CD4-positive, alpha-beta T cell (primary cell): ENCODE measurements at regions not wholly inside any gene's neighbourhood (a gene's known extent, or its start where the extent isn't known, plus 50 kb on each side); places are given as distances from the start of the nearest gene placed in this dataset.

Experiments used
- ATAC-seq: fragments of 200-7000 bp; cut with Tn5 transposase; one replicate; pipeline ENCODE4 v1.10.0; 2022; ENCODE audit warnings: mild to moderate bottlenecking; ENCODE audit not compliant: poor library complexity
- CTCF ChIA-PET: fragments of 350-600 bp; sonication (Branson Sonifier 250); formaldehyde crosslinking; loops from one replicate; lab custom pipeline; 2021; ENCODE audit warnings: antibody characterized with exemption, inconsistent platforms; lab: Charles Lee
- POLR2A ChIA-PET: fragments of 350-600 bp; sonication (Branson Sonifier 250); formaldehyde crosslinking; loops from one replicate; lab custom pipeline; 2021; ENCODE audit warnings: antibody characterized with exemption, inconsistent platforms; lab: Charles Lee
- DNase-seq, 14 experiments: peaks; one replicate each; pipeline ENCODE4 v3.0.0-alpha.2; 2013 to 2020; ENCODE audit warnings: mixed read lengths in 2 of 14
- H3K27ac ChIP-seq, 2 donors: one replicate each; pipeline versions ENCODE4 v1.5.1 to v1.7.0; 2013; ENCODE audit warnings: low read length in 2 of 2, low read depth in 1 of 2, mild to moderate bottlenecking in 1 of 2
- H3K27me3 ChIP-seq, 2 experiments: 1 replicate in 1 of 2; 2 replicates in 1 of 2; pipeline versions ENCODE4 v1.6.1 to v1.7.0; 2013; ENCODE audit warnings: low read length in 2 of 2, control low read depth in 1 of 2, mild to moderate bottlenecking in 1 of 2, moderate library complexity in 1 of 2; ENCODE audit not compliant: insufficient read depth in 2 of 2, control insufficient read depth in 1 of 2
- H3K36me3 ChIP-seq: one replicate; pipeline ENCODE4 v1.6.1; 2013; ENCODE audit warnings: low read length, control low read depth; ENCODE audit not compliant: insufficient read depth
- H3K4me1 ChIP-seq: one replicate; pipeline ENCODE4 v1.6.1; 2013; ENCODE audit warnings: low read length, control low read depth; ENCODE audit not compliant: insufficient read depth
- H3K4me3 ChIP-seq: one replicate; pipeline ENCODE4 v1.5.1; 2013; ENCODE audit warnings: mild to moderate bottlenecking, low read length, moderate library complexity
- H3K9me3 ChIP-seq, 2 experiments: 1 replicate in 1 of 2; 2 replicates in 1 of 2; pipeline versions ENCODE4 v1.6.1 to v1.7.0; 2013; ENCODE audit warnings: low read length in 2 of 2, mild to moderate bottlenecking in 2 of 2, control low read depth in 1 of 2, moderate library complexity in 1 of 2; ENCODE audit not compliant: control insufficient read depth in 1 of 2, insufficient read depth in 1 of 2
- H3K27ac Mint-ChIP-seq: one replicate; pipeline ENCODE4 v1.8.0; 2020; ENCODE audit warnings: mixed read lengths
- H3K27me3 Mint-ChIP-seq: one replicate; pipeline ENCODE4 v1.8.0; 2021; ENCODE audit warnings: mixed read lengths
- H3K36me3 Mint-ChIP-seq: one replicate; pipeline ENCODE4 v1.8.0; 2021; ENCODE audit warnings: low read depth, mixed read lengths
- H3K4me1 Mint-ChIP-seq: one replicate; pipeline ENCODE4 v1.8.0; 2021; ENCODE audit warnings: low read depth, mixed read lengths
- H3K4me3 Mint-ChIP-seq: one replicate; pipeline ENCODE4 v1.8.0; 2020; ENCODE audit warnings: mild to moderate bottlenecking, mixed read lengths
- H3K9me3 Mint-ChIP-seq: one replicate; pipeline ENCODE4 v1.8.0; 2020; ENCODE audit warnings: mixed read lengths
- intact Hi-C, 2 experiments: fragments of 100-400 bp; cut with DNase I in 1 of 2; cut with micrococcal nuclease in 1 of 2; formaldehyde crosslinking; loops; one replicate each; pipeline versions ENCODE4 v1.15.1 to v1.9.0; 2023 to 2025; cut with DNase I, micrococcal nuclease
- TF ChIP-seq, protein P1 (sequence below): fragments of 200-600 bp; IDR thresholded peaks from one replicate; pipeline ENCODE4 v1.8.0; 2022; ENCODE audit warnings: antibody characterized with exemption, mild to moderate bottlenecking

DNA sequence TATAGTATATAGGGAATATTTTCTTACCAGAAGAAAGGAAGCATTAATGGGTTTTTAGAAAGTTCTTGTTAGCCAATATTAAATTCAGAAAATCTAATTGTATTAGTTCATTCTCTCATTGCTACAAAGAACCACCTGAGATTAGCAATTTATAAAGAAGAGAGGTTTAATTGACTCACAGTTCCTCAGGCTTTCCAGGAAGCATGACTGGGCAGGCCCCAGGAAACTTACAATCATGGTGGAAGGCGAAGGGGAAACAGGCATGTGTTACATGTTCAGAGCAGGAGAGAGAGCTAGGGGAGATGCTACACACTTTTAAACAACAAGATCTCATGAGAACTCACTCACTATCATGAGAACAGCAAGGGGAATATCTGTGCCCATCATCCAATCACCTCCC is 304.0 kb upstream of the CDH12 start:
- no peak overlapping the region for H3K4me3 ChIP-seq
- no peaks in the 10 kb centered on the region for H3K27me3 Mint-ChIP-seq
- peaks cover 0 to 3% of the 10 kb centered on the region in 2 experiments for H3K9me3 ChIP-seq
- H3K4me1 Mint-ChIP-seq, result no peaks in the 10 kb centered on the region
- DNase-seq, result no peak
- ATAC-seq, result no peak
- H3K9me3 Mint-ChIP-seq, result peaks cover 11% of the 10 kb centered on the region
- H3K4me3 Mint-ChIP-seq, result no peak overlapping the region
- TF ChIP-seq, protein P1, sequence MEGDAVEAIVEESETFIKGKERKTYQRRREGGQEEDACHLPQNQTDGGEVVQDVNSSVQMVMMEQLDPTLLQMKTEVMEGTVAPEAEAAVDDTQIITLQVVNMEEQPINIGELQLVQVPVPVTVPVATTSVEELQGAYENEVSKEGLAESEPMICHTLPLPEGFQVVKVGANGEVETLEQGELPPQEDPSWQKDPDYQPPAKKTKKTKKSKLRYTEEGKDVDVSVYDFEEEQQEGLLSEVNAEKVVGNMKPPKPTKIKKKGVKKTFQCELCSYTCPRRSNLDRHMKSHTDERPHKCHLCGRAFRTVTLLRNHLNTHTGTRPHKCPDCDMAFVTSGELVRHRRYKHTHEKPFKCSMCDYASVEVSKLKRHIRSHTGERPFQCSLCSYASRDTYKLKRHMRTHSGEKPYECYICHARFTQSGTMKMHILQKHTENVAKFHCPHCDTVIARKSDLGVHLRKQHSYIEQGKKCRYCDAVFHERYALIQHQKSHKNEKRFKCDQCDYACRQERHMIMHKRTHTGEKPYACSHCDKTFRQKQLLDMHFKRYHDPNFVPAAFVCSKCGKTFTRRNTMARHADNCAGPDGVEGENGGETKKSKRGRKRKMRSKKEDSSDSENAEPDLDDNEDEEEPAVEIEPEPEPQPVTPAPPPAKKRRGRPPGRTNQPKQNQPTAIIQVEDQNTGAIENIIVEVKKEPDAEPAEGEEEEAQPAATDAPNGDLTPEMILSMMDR, result no peak
- no peaks in the 10 kb centered on the region for H3K4me1 ChIP-seq
- ChIA-PET POLR2A (no interaction called here), CTCF (no interaction called here)
- H3K36me3 ChIP-seq, result no peaks in the 10 kb centered on the region
- intact Hi-C loops, result no loop called here
- H3K27ac Mint-ChIP-seq, result no peak overlapping the region
- H3K27ac ChIP-seq, result no peak overlapping the region
- no peaks in the 10 kb centered on the region for H3K36me3 Mint-ChIP-seq
- no peaks in the 10 kb centered on the region for H3K27me3 ChIP-seq

DNA sequence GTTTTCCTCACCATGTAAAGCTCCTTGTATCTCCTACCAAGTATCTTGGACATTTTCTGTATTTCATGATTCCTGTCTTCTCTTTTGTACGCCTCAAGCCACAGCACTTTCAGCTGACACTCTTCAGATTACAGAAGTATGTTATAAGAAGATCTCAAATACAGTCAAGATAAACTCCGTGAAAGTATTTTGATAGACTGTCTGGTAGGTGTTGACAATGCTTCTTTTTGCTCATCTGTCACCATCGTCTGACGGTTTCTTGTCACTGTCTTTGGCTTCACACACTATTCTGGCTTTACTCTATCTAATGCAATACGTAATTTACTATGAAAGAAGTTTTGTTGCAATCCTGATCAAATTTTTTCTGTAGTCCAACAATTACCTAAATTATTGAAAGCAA is 294.5 kb upstream of the CDH12 start:
- Mint-ChIP-seq H3K4me3 (no peak overlapping the region), H3K36me3 (no peaks in the 10 kb centered on the region), H3K4me1 (no peaks in the 10 kb centered on the region), H3K9me3 (peaks cover 5% of the 10 kb centered on the region), H3K27me3 (no peaks in the 10 kb centered on the region), H3K27ac (no peak overlapping the region)
- Histone ChIP-seq H3K36me3 (no peaks in the 10 kb centered on the region), H3K27ac (no peak overlapping the region), H3K4me1 (no peaks in the 10 kb centered on the region), H3K9me3 (peaks cover 0 to 17% of the 10 kb centered on the region in 2 experiments), H3K27me3 (no peaks in the 10 kb centered on the region), H3K4me3 (no peak overlapping the region)
- CTCF ChIA-PET, result no interaction called here
- TF ChIP-seq, protein P1, result no peak
- intact Hi-C loops, result no loop called here
- no peak for ATAC-seq
- POLR2A ChIA-PET, result no interaction called here
- no peak for DNase-seq

DNA sequence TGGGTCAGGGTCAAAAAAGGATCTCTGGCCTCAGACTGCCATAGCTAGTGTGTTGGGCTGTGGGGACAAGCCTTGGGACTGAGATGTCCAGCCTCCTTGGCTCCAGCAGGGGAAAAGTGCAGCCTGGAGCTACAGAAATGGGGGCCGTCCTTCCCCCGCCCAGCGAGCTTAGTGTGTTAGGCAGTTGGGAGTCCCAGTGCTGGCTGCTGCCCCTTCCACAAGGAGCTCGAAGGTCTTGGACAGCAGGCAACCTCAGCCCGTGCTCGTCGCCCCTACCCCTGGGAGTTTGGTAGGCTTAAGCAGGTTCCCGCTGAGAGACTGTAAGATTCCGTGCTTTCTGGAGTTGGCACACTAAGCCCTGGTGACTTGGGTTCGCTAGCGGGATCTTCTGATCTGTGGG is 293.0 kb upstream of the CDH12 start:
- POLR2A ChIA-PET, result no interaction called here
- Mint-ChIP-seq H3K9me3 (peaks cover 13% of the 10 kb centered on the region), H3K4me1 (no peaks in the 10 kb centered on the region)

More for the DNA sequence above, 293.0 kb upstream of the CDH12 start:
- ATAC-seq (no peak), DNase-seq (peak in 1 of 14 experiments; percentile 6)
- Histone ChIP-seq H3K4me1 (no peaks in the 10 kb centered on the region), H3K9me3 (peaks cover 0 to 17% of the 10 kb centered on the region in 2 experiments), H3K4me3 (no peak overlapping the region), H3K36me3 (no peaks in the 10 kb centered on the region), H3K27ac (no peak overlapping the region), H3K27me3 (no peaks in the 10 kb centered on the region)
- no peaks in the 10 kb centered on the region for H3K36me3 Mint-ChIP-seq
- TF ChIP-seq, protein P1, result no peak
- no peak overlapping the region for H3K4me3 Mint-ChIP-seq
- no peaks in the 10 kb centered on the region for H3K27me3 Mint-ChIP-seq
- CTCF ChIA-PET, result no interaction called here
- intact Hi-C loops, result no loop called here
- no peak overlapping the region for H3K27ac Mint-ChIP-seq
